DMS 273 (cell line): ENCODE measurements at regions not wholly inside any gene's neighbourhood (a gene's known extent, or its start where the extent isn't known, plus 50 kb on each side); places are given as distances from the start of the nearest gene placed in this dataset.
"Not testable (repeated sequence)": the region's sequence is repeated elsewhere in the genome, so short reads cannot be mapped to it uniquely, and the experiment has no call there.

Experiments used
- DNase-seq: peaks from one replicate; lab custom pipeline; 2025; ENCODE audit not compliant: unreplicated experiment; lab: John Stamatoyannopoulos, UW

- DNase-seq: no peak
These were observed 718.7 kb upstream of the ADGRB3 start for GRCh38 chr6:67916399-67916798.

- DNase-seq: no peak
These were observed 720.7 kb upstream of the ADGRB3 start for GRCh38 chr6:67914419-67914818.

DNA sequence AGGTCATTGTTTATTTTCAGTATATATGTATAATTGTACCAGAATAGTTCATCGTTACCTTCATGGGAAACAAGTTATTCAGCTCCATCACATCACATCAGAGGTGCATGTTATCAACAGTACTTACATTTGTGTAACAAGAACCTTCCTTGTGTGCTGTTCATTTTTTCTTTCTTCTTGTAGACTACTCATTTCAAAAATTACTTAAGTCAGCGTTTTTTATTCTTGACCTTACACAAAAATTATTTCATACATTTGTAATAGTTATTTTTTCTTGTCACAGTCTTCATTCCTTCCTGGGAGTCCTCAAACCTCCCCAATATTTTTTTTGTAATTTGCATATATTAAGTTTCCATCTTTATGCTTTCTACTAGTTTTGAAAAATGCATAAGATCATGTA, 725.7 kb upstream of the ADGRB3 start:
- no peak for DNase-seq

GRCh38 chr6:67908379-67908778, 726.7 kb upstream of the ADGRB3 start:
- no peak for DNase-seq

DNA sequence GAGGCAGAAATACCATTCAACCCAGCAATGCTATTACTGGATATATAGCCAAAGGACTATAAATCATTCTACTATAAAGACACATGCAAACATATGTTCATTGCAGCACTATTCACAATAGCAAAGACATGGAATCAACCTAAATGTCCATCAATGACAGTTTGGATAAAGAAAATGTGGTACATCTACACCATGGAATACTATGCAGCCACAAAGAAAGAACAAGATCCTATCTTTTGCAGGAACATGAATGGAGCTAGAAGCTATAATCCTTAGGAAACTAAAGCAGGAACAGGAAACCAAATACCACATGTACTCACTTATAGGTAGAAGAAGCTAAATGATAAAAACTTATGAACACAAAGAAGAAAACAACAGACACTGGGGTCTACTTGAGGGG, 730.3 kb upstream of the ADGRB3 start:
- not testable (repeated sequence) for DNase-seq

DNA sequence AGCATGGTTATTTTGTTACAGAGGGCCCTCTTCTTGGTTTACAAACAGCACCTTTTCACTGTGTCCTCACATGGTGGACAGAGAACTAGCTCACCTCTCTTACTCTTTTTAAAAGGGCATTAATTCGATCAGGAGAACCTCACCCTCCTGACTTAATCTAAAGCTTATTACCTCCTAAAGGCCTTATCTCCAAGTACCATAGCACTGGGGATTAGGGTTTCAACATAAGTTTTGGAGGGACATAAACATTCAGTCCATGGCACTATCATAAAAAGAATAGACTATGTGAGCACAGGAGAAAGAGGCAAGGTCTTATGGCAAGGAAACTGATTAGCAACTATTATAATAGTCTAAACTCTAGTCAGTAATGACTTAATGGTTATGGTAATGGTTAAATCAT, 736.2 kb upstream of the ADGRB3 start:
- no peak for DNase-seq

- no peak for DNase-seq
These were observed 737.0 kb upstream of the ADGRB3 start for GRCh38 chr6:67897998-67898607.

DNA sequence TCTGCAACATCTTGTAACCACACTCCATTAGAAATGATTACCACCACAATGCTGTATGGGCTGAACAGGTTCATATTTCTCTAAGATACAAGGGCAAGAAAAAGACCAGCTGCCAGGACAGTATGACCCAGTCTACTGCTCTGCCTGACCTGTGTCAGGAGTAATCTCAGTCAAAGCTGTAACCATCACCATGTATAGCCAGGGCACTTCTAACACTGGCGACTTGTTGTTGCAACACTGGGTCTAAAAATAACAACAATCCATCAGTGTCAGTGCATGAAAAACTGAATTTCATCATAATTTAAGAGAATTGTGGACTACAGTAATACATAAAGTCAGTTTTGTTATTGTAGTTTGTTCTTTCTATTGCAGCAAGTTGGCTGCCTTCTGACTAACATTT, 738.6 kb upstream of the ADGRB3 start:
- no peak for DNase-seq

DNA sequence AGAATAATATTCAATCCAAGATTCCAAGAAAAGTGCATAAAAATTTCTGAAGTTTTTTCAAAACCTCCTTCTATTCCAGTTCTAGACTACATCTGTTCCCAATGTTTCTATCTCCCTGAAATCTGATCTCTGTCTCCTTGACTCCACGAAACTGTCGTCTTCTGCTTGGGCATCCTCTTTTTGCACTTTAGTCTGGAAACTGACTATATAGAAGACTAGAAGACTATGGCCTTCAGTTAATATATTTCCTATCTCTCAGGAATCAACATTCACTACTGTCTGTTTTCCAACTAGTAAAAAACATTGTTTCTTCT, 745.4 kb upstream of the ADGRB3 start:
- DNase-seq: no peak

- no peak for DNase-seq
These were observed 746.0 kb upstream of the ADGRB3 start for GRCh38 chr6:67888886-67889681.

GRCh38 chr6:67888546-67888885, 746.6 kb upstream of the ADGRB3 start:
- DNase-seq: no peak

GRCh38 chr6:67887747-67888545, 747.1 kb upstream of the ADGRB3 start:
- no peak for DNase-seq

DNA sequence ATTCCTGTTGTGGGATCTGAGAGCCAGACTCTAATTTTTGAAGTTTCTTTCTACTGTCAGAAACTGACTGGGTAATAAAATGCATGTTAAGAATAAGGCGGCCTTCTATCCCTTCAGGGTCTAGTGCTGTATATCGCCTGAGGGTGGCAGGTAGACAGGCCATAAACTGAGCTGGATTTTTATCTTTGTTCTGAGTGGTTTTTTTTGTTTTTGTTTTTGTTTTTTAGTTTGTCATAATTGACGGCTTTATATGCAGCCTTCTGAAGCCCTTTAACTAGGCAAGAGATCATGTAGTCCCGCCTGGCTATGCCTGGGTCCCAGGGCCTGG, 747.7 kb upstream of the ADGRB3 start:
- DNase-seq: no peak

DNA sequence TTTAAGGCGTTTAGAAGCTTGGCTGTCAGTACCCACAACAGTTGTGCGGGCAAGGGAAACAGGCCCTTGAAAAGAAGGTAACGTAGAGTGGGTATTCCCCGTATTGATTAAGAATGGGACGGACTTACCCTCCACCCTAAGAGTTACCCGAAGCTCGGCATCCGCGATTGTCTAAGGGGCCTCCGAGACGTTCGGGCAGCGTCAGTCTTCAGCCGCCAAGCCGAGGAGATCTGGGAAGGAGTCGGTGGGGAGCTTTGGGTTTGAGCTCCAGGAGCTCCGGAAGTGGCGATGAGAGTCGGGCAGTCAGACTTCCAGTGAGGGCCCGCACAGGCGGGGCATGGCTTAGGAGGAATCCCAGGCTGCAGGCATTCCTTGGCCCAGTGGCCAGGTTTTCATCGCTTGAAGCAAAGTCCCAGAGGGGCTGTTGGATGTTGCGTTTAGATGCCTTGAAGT, 748.2 kb upstream of the ADGRB3 start:
- no peak for DNase-seq

GRCh38 chr6:67886036-67886707, 748.9 kb upstream of the ADGRB3 start:
- no peak for DNase-seq

DNA sequence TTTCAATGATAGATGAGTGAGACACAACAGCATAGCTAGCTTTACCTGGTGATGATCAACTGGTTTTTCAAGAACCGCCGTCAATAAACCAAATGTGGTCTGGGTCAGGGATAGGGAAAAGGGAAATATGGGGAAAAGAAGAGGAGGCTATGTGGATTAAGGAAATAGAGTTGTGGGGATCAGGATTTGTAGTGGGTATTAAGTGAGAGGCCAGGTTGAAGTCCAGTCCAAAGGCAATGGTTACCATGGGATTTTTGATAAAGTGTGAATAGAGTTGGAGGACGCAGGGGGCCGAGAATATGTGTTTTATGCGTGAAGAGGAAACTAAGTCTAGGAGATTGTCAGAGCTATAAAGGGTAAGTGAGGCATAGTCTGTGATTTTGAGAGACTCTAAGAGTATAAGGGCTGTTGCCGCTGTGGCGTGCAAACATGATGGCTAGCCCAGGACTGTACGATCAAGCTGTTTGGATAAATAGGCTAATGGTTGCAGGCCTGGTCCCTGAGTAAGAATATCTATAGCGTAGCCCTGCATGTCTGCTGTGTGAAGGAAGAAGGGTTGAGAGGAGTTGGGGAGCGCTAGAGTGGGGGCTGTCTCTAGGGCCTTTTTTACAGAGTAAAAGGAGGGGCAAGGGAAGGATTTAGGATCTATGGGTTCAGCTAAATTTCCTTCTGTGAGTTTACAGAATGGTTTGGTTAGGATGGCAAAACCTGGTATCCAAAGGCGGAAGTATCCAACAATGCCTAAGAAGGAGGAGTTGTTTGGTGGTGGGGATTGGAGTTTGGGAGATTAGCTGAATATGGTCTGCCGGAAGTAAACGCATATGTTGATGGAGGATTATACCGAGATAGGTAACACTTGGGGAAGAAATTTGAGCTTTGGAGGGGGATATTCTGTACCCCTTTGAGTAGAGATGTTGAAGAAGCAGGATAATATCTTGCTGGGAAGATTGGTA, 749.7 kb upstream of the ADGRB3 start:
- DNase-seq: no peak

DNA sequence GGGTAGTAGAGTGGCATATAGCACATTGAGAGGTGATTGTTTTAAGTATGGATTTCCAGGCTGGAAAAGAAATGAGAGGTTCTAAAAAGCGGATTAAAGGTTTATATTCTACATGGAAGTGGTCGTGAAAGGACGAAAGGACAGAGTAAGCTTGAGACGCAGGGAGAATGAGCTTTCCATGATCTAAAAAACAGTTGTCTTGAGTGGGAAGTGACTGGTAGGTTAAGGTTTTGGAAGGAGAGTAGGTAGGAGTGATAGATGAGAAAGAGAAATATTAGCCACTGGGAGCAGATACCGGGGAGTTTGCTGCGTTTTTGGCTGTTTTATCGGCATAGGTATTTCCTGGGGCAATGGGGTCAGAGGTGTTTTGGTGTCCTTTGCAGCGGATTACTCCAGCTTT, 750.6 kb upstream of the ADGRB3 start:
- DNase-seq: no peak

GRCh38 chr6:67883500-67884366, 751.3 kb upstream of the ADGRB3 start:
- no peak for DNase-seq

DNA sequence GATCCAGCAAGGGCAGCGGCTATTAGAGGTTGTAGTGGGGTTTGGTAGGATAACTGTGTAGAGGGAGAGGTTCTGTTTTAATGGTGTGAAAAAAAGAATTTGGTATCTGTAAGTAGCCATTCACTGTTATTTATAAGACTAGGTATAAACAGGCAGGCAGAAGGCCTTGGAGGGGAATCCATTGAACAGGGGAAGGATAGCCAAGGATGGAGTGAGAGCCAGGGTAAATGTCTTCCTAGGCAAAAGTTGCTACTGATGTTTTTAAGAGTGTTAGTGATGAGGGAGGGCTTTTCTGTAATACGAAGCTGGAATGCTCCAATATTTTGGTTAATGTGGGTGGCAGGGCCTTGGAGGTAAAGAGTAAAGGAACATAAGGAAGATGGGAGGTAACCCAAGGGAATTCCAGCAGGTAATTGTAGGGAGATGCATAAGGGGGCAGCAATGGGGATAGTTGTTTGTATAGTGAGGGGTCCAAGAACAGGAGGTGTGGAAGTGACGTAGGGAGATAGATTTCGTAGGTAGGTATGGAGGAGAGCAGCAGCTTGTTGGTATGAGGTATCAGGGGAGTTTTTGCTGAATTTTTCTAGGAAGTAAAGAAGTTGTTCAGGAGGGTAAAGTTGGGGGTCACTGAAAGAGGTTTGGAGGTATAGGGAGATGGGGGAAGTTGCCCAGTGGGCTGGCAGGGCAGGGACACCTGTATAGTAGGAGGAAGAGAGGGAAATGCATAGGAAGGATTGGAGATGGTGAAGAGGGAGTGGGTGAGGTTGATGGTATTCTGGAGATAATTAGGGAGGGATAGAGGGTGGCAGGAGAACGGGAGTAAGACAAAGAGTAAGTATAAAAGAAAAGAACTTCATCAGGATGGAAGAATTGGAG, 752.4 kb upstream of the ADGRB3 start:
- DNase-seq: no peak
